SU-DHL-6 (cell line): ENCODE measurements at regions not wholly inside any gene's neighbourhood (a gene's known extent, or its start where the extent isn't known, plus 50 kb on each side); places are given as distances from the start of the nearest gene placed in this dataset.

ENCODE experiments used
- CTCF ChIP-seq: fragments of 200-600 bp; sonication (generic); IDR thresholded peaks from one replicate; pipeline ENCODE4 v1.5.1; 2017; ENCODE audit warnings: antibody characterized with exemption, mild to moderate bottlenecking, low read length, moderate library complexity; ENCODE audit not compliant: insufficient read depth, poor library complexity, severe bottlenecking
- EZH2phosphoT487 ChIP-seq: fragments of 200-600 bp; sonication (generic), shearing (Covaris generic); conservative IDR thresholded peaks from 2 replicates; pipeline ENCODE4 v1.6.1; 2018; ENCODE audit warnings: mild to moderate bottlenecking, antibody characterized with exemption, low read length, moderate library complexity, mixed read lengths

GRCh38 chr1:87973896-87974295 lies 645.2 kb downstream of the LMO4 start:
- TF ChIP-seq CTCF (no peak), EZH2phosphoT487 (no peak)
